ENCODE measurements at regions not wholly inside any gene's neighbourhood (a gene's known extent, or its start where the extent isn't known, plus 50 kb on each side); places are given as distances from the start of the nearest gene placed in this dataset.

- TF ChIP-seq SAFB2 (CRISPR knock-in tag; IDR thresholded peaks at IDR 0.05; ENCODE audit: borderline replicate concordance, low read depth) (no peak), ZNF430 (CRISPR knock-in tag; IDR thresholded peaks at IDR 0.05) (no peak), ZNF281 (CRISPR knock-in tag; IDR thresholded peaks at IDR 0.05; ENCODE audit: borderline replicate concordance) (no peak), ZNF367 (CRISPR knock-in tag; IDR thresholded peaks at IDR 0.05; ENCODE audit: borderline replicate concordance) (no peak), MIER2 (CRISPR knock-in tag; IDR thresholded peaks at IDR 0.05) (0 out of 2 replicates have a peak, but pooled peaks have one; percentile 15), SMAD3 (CRISPR knock-in tag; IDR thresholded peaks at IDR 0.05) (peak; percentile 26; the same call in 1 of the 2 replicates), RXRB (CRISPR knock-in tag; IDR thresholded peaks at IDR 0.05; ENCODE audit: borderline replicate concordance) (no peak), BHLHE40 (IDR thresholded peaks at IDR 0.05; ENCODE audit: low read length) (no peak), AKAP8 (CRISPR knock-in tag; IDR thresholded peaks at IDR 0.05) (no peak), THYN1 (CRISPR knock-in tag; IDR thresholded peaks at IDR 0.05; ENCODE audit: borderline replicate concordance, low read depth) (no peak), SP5 (CRISPR knock-in tag; IDR thresholded peaks at IDR 0.05; ENCODE audit: borderline replicate concordance, low read depth) (no peak), DR1 (CRISPR knock-in tag; IDR thresholded peaks at IDR 0.05) (no peak), TGIF2 (CRISPR knock-in tag; IDR thresholded peaks at IDR 0.05) (no peak), ZNF567 (CRISPR knock-in tag; IDR thresholded peaks at IDR 0.05; ENCODE audit: borderline replicate concordance) (no peak), SMC3 (IDR thresholded peaks at IDR 0.05; ENCODE audit: low read length) (peak; percentile 90), KLF9 (CRISPR knock-in tag; IDR thresholded peaks at IDR 0.05; ENCODE audit: low read depth) (no peak), NFKB2 (CRISPR knock-in tag; IDR thresholded peaks at IDR 0.05; ENCODE audit: borderline replicate concordance) (no peak), ERF (CRISPR knock-in tag; IDR thresholded peaks at IDR 0.05) (0 out of 2 replicates have a peak, but pooled peaks have one; percentile 18), ZNF253 (CRISPR knock-in tag; IDR thresholded peaks at IDR 0.05; ENCODE audit: borderline replicate concordance) (no peak), ZNF329 (CRISPR knock-in tag; IDR thresholded peaks at IDR 0.05; ENCODE audit: low read depth) (no peak), ZNF543 (CRISPR knock-in tag; IDR thresholded peaks at IDR 0.05) (no peak)
- TF ChIP-seq, protein P1, sequence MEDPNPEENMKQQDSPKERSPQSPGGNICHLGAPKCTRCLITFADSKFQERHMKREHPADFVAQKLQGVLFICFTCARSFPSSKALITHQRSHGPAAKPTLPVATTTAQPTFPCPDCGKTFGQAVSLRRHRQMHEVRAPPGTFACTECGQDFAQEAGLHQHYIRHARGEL (CRISPR knock-in tag; IDR thresholded peaks at IDR 0.05): no peak
- TF ChIP-seq, protein P2, sequence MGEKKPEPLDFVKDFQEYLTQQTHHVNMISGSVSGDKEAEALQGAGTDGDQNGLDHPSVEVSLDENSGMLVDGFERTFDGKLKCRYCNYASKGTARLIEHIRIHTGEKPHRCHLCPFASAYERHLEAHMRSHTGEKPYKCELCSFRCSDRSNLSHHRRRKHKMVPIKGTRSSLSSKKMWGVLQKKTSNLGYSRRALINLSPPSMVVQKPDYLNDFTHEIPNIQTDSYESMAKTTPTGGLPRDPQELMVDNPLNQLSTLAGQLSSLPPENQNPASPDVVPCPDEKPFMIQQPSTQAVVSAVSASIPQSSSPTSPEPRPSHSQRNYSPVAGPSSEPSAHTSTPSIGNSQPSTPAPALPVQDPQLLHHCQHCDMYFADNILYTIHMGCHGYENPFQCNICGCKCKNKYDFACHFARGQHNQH (CRISPR knock-in tag; IDR thresholded peaks at IDR 0.05): no peak
- TF ChIP-seq, protein P3, sequence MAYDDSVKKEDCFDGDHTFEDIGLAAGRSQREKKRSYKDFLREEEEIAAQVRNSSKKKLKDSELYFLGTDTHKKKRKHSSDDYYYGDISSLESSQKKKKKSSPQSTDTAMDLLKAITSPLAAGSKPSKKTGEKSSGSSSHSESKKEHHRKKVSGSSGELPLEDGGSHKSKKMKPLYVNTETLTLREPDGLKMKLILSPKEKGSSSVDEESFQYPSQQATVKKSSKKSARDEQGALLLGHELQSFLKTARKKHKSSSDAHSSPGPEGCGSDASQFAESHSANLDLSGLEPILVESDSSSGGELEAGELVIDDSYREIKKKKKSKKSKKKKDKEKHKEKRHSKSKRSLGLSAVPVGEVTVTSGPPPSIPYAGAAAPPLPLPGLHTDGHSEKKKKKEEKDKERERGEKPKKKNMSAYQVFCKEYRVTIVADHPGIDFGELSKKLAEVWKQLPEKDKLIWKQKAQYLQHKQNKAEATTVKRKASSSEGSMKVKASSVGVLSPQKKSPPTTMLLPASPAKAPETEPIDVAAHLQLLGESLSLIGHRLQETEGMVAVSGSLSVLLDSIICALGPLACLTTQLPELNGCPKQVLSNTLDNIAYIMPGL (CRISPR knock-in tag; IDR thresholded peaks at IDR 0.05; ENCODE audit: borderline replicate concordance in 1 of 2, low read depth in 1 of 2): peak; percentile 54 to 68; a peak in 2 of 4 replicates
- TF ChIP-seq, protein P4, sequence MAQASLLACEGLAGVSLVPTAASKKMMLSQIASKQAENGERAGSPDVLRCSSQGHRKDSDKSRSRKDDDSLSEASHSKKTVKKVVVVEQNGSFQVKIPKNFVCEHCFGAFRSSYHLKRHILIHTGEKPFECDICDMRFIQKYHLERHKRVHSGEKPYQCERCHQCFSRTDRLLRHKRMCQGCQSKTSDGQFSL (CRISPR knock-in tag; IDR thresholded peaks at IDR 0.05): no peak
Measured at GRCh38 chr6:47413752-47414422, 63.7 kb upstream of the CD2AP start (continued).

Measured in HepG2 (cell line).